ENCODE measurements at regions not wholly inside any gene's neighbourhood (a gene's known extent, or its start where the extent isn't known, plus 50 kb on each side); places are given as distances from the start of the nearest gene placed in this dataset.

GRCh38 chr13:80011448-80012212 lies 329.3 kb downstream of the SPRY2 start:
- TF ChIP-seq, protein P1, sequence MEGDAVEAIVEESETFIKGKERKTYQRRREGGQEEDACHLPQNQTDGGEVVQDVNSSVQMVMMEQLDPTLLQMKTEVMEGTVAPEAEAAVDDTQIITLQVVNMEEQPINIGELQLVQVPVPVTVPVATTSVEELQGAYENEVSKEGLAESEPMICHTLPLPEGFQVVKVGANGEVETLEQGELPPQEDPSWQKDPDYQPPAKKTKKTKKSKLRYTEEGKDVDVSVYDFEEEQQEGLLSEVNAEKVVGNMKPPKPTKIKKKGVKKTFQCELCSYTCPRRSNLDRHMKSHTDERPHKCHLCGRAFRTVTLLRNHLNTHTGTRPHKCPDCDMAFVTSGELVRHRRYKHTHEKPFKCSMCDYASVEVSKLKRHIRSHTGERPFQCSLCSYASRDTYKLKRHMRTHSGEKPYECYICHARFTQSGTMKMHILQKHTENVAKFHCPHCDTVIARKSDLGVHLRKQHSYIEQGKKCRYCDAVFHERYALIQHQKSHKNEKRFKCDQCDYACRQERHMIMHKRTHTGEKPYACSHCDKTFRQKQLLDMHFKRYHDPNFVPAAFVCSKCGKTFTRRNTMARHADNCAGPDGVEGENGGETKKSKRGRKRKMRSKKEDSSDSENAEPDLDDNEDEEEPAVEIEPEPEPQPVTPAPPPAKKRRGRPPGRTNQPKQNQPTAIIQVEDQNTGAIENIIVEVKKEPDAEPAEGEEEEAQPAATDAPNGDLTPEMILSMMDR (optimal IDR thresholded peaks at IDR 0.05 in 1 of 3, IDR thresholded peaks at IDR 0.05 in 1 of 3, conservative IDR thresholded peaks at IDR 0.05 in 1 of 3; ENCODE audit: extremely low read depth in 1 of 3, insufficient read depth in 2 of 3, low read length in 3 of 3): no peak
- TF ChIP-seq EZH2 (IDR thresholded peaks at IDR 0.05; ENCODE audit: low read length): no peak

Data from keratinocyte (primary cell).